SH-SY5Y (cell line): ENCODE measurements at regions not wholly inside any gene's neighbourhood (a gene's known extent, or its start where the extent isn't known, plus 50 kb on each side); places are given as distances from the start of the nearest gene placed in this dataset.

Experiments used
- GATA2 ChIP-seq: IDR thresholded peaks from 2 replicates; pipeline ENCODE4 v1.6.1; 2011; ENCODE audit warnings: mild to moderate bottlenecking, low read depth, low read length
- GATA3 ChIP-seq: IDR thresholded peaks from 2 replicates; pipeline ENCODE4 v1.6.1; 2011; ENCODE audit warnings: low read depth, mild to moderate bottlenecking, low read length, moderate library complexity

- no peak for TF ChIP-seq GATA2
- TF ChIP-seq GATA3: no peak
Observed at GRCh38 chr1:201748335-201748734, 80.6 kb upstream of the IPO9 start.
